ENCODE measurements at regions not wholly inside any gene's neighbourhood (a gene's known extent, or its start where the extent isn't known, plus 50 kb on each side); places are given as distances from the start of the nearest gene placed in this dataset.

GRCh38 chr5:3736466-3736865 lies 140.8 kb downstream of the IRX1 start:
- peaks cover 28% of the 10 kb centered on the region for H3K4me1 Mint-ChIP-seq
- no peaks in the 10 kb centered on the region for H3K36me3 Mint-ChIP-seq
- DNase-seq (ENCODE audit: low spot score in 2 of 2, unreplicated experiment in 2 of 2): no peak
- H3K9me3 Mint-ChIP-seq: no peaks in the 10 kb centered on the region
- no peak for TF ChIP-seq CTCF (IDR thresholded peaks at IDR 0.05; ENCODE audit: unreplicated experiment)
- H3K4me3 Mint-ChIP-seq: no peak overlapping the region
- H3K27ac Mint-ChIP-seq: no peak overlapping the region
- no peaks in the 10 kb centered on the region for H3K27me3 Mint-ChIP-seq (ENCODE audit: low read depth)

GRCh38 chr5:3736926-3737325 lies 141.3 kb downstream of the IRX1 start:
- no peaks in the 10 kb centered on the region for H3K27me3 Mint-ChIP-seq (ENCODE audit: low read depth)
- H3K27ac Mint-ChIP-seq: no peak overlapping the region
- no peaks in the 10 kb centered on the region for H3K9me3 Mint-ChIP-seq
- H3K4me1 Mint-ChIP-seq: peaks cover 29% of the 10 kb centered on the region
- no peak for TF ChIP-seq CTCF (IDR thresholded peaks at IDR 0.05; ENCODE audit: unreplicated experiment)
- DNase-seq (ENCODE audit: low spot score in 2 of 2, unreplicated experiment in 2 of 2): no peak
- H3K36me3 Mint-ChIP-seq: no peaks in the 10 kb centered on the region
- no peak overlapping the region for H3K4me3 Mint-ChIP-seq

DNA sequence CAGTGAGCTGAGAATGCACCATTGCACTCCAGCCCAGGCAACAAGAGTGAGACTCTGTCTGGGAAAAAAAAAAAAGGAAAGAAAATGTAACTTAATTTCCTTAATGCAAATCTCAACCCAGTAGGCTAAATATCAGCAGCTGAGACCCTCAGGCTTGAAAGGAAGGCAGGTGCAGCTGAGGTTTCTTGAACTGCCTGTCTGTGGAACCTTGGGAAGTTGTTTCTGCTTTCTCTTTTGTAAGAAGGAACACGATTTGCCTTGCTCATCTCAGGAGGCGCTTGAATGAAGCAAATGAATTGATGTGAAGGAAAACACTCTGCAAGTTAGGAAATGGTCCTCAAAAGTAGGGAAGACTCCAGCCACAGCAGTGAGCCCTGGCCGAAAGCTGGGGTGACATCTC lies 143.3 kb downstream of the IRX1 start:
- Mint-ChIP-seq H3K27ac (no peak overlapping the region), H3K9me3 (no peaks in the 10 kb centered on the region), H3K4me3 (no peak overlapping the region), H3K27me3 (ENCODE audit: low read depth) (no peaks in the 10 kb centered on the region), H3K36me3 (no peaks in the 10 kb centered on the region), H3K4me1 (peaks cover 37% of the 10 kb centered on the region)
- DNase-seq (ENCODE audit: low spot score in 2 of 2, unreplicated experiment in 2 of 2): no peak
- TF ChIP-seq CTCF (IDR thresholded peaks at IDR 0.05; ENCODE audit: unreplicated experiment): no peak

- DNase-seq (ENCODE audit: low spot score in 2 of 2, unreplicated experiment in 2 of 2): no peak
- H3K9me3 Mint-ChIP-seq: no peaks in the 10 kb centered on the region
- no peaks in the 10 kb centered on the region for H3K27me3 Mint-ChIP-seq (ENCODE audit: low read depth)
- peak overlapping the region; percentile 56 for H3K27ac Mint-ChIP-seq
- H3K36me3 Mint-ChIP-seq: no peaks in the 10 kb centered on the region
- no peak overlapping the region for H3K4me3 Mint-ChIP-seq
- peaks cover 37% of the 10 kb centered on the region for H3K4me1 Mint-ChIP-seq
- TF ChIP-seq CTCF (IDR thresholded peaks at IDR 0.05; ENCODE audit: unreplicated experiment): no peak
These were observed 145.1 kb downstream of the IRX1 start for GRCh38 chr5:3740546-3741373.

GRCh38 chr5:3741374-3741770 lies 145.7 kb downstream of the IRX1 start:
- no peak for DNase-seq (ENCODE audit: low spot score in 2 of 2, unreplicated experiment in 2 of 2)
- Mint-ChIP-seq H3K27ac (no peak overlapping the region), H3K27me3 (ENCODE audit: low read depth) (no peaks in the 10 kb centered on the region), H3K9me3 (peaks cover under 1% of the 10 kb centered on the region), H3K4me3 (no peak overlapping the region), H3K36me3 (peaks cover under 1% of the 10 kb centered on the region), H3K4me1 (peaks cover 37% of the 10 kb centered on the region)
- TF ChIP-seq CTCF (IDR thresholded peaks at IDR 0.05; ENCODE audit: unreplicated experiment): no peak
